SK-N-SH treated with all-trans-retinoic acid at 6 μM for 48 hours (cell line): ENCODE measurements at regions not wholly inside any gene's neighbourhood (a gene's known extent, or its start where the extent isn't known, plus 50 kb on each side); places are given as distances from the start of the nearest gene placed in this dataset.

Source experiments
- ARNTL ChIP-seq: fragments of 450-650 bp; formaldehyde crosslinking; IDR thresholded peaks from 2 replicates; pipeline ENCODE4 v1.5.0; 2020; ENCODE audit warnings: low read depth, mild to moderate bottlenecking, moderate library complexity, borderline replicate concordance
- CSDC2 ChIP-seq: fragments of 250-450 bp; sonication (Bioruptor Pico); IDR thresholded peaks from 2 replicates; pipeline ENCODE4 v1.5.0; 2020; ENCODE audit warnings: mild to moderate bottlenecking, moderate library complexity
- ISL1 ChIP-seq: fragments of 250-450 bp; sonication (Bioruptor Pico); IDR thresholded peaks from 2 replicates; pipeline ENCODE4 v2.1.2; 2022; ENCODE audit warnings: mild to moderate bottlenecking, moderate library complexity
- PATZ1 ChIP-seq: fragments of 250-450 bp; sonication (Bioruptor Pico); IDR thresholded peaks from 2 replicates; pipeline ENCODE4 v1.8.0; 2020; ENCODE audit warnings: mild to moderate bottlenecking, moderate library complexity, borderline replicate concordance
- POU6F1 ChIP-seq: fragments of 250-450 bp; sonication (Bioruptor Pico); IDR thresholded peaks from 2 replicates; pipeline ENCODE4 v1.8.0; 2021; ENCODE audit warnings: low read depth, mild to moderate bottlenecking, moderate library complexity, borderline replicate concordance
- PPARA ChIP-seq: fragments of 250-450 bp; sonication (Bioruptor Pico); IDR thresholded peaks from 2 replicates; pipeline ENCODE4 v1.5.0; 2020; ENCODE audit warnings: mild to moderate bottlenecking, borderline replicate concordance
- TCF4 ChIP-seq: fragments of 250-450 bp; sonication (Bioruptor Pico); IDR thresholded peaks from 2 replicates; pipeline ENCODE4 v1.8.0; 2021; ENCODE audit warnings: mild to moderate bottlenecking, moderate library complexity, borderline replicate concordance
- TSHZ2 ChIP-seq: fragments of 250-450 bp; sonication (Bioruptor Pico); IDR thresholded peaks from 2 replicates; pipeline ENCODE4 v1.5.0; 2020; ENCODE audit warnings: mild to moderate bottlenecking, moderate library complexity
- ZC3H10 ChIP-seq: fragments of 250-450 bp; sonication (Bioruptor Pico); IDR thresholded peaks from 2 replicates; pipeline ENCODE4 v1.5.1; 2021; ENCODE audit warnings: mild to moderate bottlenecking, moderate library complexity
- ZFP3 ChIP-seq: fragments of 250-450 bp; sonication (Bioruptor Pico); IDR thresholded peaks from 2 replicates; pipeline ENCODE4 v1.5.0; 2020; ENCODE audit warnings: mild to moderate bottlenecking, moderate library complexity
- ZFP30 ChIP-seq: fragments of 450-650 bp; formaldehyde crosslinking; IDR thresholded peaks from 2 replicates; pipeline ENCODE4 v1.5.0; 2022; ENCODE audit warnings: mild to moderate bottlenecking, moderate library complexity
- ZNF565 ChIP-seq: fragments of 450-650 bp; formaldehyde crosslinking; conservative IDR thresholded peaks from 2 replicates; pipeline ENCODE4 v1.5.0; 2020; ENCODE audit warnings: low read depth, mild to moderate bottlenecking, moderate library complexity

- TF ChIP-seq POU6F1 (CRISPR knock-in tag) = no peak
- TF ChIP-seq PATZ1 = no peak
- TF ChIP-seq PPARA (CRISPR knock-in tag) = no peak
- no peak for TF ChIP-seq TCF4
- TF ChIP-seq CSDC2 (CRISPR knock-in tag) = no peak
- TF ChIP-seq ZFP3 (CRISPR knock-in tag) = no peak
- no peak for TF ChIP-seq TSHZ2
- no peak for TF ChIP-seq ZNF565 (CRISPR knock-in tag)
- no peak for TF ChIP-seq ARNTL (CRISPR knock-in tag)
- no peak for TF ChIP-seq ISL1 (CRISPR knock-in tag)
- no peak for TF ChIP-seq ZC3H10 (CRISPR knock-in tag)
- no peak for TF ChIP-seq ZFP30 (CRISPR knock-in tag)
Observed at GRCh38 chr13:72505376-72505775, 222.1 kb downstream of the MZT1 start.
